GM18907 (cell line): ENCODE measurements at regions not wholly inside any gene's neighbourhood (a gene's known extent, or its start where the extent isn't known, plus 50 kb on each side); places are given as distances from the start of the nearest gene placed in this dataset.

Experiments used
- ATAC-seq: cut with Tn5 transposase; IDR thresholded peaks from one replicate; pipeline ENCODE4 v1.9.1; 2021; ENCODE audit warnings: mild to moderate bottlenecking, moderate library complexity; ENCODE audit not compliant: unreplicated experiment

DNA sequence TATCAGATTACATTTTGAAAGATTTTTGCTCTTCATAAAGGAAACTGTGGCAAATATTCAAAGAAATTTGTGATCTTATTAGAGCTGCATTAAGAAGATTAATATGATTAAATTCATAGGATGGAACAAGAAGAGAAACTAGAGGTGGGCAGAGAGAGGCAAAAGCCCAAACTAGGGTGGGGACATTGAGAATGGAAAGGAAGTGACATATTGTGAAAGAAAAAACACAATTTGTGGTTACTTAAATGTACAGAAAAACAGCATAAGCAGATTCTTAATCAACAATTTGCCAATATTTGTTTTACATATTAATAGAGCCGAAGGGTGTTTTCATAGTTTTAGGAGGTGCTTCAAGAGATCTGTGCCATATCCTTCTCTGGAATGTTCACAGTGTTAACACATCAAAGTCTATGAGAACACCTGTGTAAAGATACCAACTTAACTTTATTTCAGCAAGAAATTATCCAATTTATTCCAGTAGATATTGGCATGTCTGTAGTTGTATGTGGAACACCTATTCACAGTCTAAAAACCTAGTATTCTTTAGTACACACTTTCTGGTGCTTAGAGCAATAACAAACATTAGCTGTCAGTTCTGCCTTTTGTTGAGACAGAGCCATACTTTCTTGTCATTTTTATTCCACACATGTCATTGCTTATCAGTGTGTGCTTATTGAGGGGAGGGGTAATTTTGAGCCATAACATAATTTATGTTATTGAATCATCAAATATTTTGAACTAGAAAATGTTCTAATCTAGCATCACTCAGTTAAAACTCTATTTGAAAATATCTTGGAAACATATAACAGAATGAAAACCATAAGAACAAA lies 401.5 kb downstream of the PTPRC start:
- ATAC-seq = no peak

DNA sequence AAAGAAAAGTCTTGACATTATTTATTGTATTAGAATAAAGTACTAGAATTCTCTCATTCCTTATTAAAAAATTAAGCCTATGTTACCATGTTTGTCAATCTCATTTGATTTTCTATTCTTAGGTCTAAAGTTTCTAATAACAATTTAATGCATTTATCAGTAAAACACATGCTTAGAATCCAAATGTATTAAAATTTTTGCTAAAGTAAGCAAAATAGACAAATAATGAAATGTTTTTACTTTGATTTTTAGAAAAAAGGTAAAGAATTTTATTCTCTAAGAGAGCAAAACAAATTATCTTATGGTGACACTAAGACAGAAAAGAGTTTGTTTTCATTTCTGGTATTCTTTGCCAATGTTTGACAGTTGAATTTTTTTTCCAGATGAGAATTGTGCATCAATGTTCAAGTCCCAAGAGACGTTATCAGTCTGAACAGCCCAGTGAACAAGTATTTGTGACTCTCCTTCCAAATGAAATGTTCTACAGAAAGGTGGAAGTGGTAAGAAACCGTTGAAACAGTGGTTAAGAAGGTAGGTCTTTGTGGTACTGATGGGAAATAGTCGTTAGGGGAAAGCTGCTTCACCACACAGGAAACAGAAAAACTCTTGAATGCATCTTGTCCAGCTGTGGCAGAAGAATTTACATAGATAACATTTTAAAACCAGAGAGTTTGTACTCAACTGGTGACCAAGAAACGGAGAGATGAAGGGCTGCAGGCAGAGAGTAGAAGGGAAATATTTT lies 402.5 kb downstream of the PTPRC start:
- ATAC-seq = peak; percentile 94

DNA sequence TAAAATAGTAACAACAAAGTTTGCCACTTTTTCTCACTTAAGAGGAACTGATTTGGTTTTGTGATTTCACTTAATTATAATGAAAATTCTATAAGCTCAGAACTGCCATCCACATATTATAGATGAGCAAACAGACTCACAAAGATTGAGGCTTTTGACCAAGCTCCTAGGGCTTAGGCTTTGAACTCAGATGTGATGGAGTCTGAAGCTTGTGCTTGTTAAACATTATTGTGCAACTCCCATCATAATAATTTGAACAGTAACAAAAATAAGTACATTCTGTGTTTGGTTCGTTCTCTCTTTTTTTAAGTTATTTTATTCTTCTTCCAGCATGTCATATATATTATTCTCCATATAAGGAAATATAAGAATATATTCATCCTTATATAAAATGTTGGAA lies 403.4 kb downstream of the PTPRC start:
- no peak for ATAC-seq

DNA sequence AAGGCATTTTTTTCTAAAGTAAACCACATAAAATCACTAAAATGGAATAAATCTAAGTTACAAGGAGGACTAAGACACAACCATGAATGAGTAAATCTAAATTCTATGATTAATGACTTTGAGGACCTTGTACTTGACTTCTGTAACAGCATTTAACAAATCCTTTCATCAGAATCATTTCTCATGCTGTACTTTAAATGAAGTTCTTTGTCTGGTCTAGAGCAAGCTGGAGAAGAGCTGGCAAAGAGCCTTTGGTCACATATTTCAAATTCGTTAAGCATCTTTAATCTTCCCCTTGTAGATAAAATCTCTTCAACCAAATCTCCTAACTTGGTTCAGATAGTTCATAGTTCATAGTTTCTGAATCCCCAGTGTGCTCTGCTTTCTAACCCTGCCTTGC lies 405.4 kb downstream of the PTPRC start:
- ATAC-seq = no peak

DNA sequence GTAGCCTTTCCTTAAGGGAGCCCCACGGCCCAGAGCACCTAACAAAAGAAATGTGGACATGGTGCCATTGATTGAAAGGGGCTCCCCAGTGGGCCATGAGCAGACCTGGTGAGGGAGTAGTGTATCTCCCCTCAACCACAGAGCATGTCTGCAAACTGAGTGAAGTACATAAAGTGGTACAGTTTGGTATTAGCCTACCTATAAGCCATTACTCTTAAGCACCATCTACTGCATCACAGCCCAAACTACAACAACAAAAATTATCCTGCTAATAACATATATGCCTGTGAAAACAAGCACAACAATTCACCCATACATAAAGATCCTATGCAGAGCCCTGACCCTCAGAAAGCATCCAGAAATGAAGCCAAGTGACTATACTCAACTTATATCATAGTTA lies 407.8 kb downstream of the PTPRC start:
- ATAC-seq = no peak

DNA sequence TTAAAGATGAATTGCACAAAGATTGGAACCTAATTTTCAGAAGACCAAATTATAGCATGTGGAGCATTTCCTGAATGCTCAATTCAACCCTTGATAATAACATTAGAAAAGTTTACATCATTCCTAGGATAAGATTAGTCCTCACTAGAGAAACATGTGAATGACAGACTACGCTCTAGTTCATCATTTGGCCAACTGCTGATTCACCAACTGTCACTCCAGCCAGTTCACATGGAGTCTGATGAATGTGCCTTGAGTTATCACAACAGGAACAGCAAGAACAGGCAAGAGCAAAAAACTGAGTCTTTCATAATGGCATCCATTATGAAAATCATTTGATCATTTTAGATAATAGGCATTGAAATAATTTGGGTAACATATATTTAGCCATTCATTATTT lies 415.9 kb downstream of the PTPRC start:
- no peak for ATAC-seq

DNA sequence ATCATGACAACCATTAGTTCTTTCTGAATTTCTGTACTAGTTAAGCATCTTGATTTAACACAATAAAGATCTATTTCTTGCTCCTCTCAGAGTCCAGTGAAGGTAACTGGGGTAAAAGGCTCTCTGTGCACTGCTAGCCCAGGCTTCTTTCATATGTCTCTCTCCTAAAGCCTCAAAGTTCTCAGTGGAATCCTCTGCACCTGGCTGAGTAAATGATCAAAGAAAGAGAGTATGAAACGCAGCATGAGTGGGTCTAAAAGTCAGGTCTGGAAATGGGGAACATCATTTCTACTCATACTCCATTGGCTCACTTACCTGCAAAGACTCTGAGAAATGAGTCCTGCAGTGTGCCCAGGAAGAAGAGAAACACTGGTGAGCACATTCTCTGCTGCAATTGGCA lies 418.5 kb downstream of the PTPRC start:
- ATAC-seq = no peak

DNA sequence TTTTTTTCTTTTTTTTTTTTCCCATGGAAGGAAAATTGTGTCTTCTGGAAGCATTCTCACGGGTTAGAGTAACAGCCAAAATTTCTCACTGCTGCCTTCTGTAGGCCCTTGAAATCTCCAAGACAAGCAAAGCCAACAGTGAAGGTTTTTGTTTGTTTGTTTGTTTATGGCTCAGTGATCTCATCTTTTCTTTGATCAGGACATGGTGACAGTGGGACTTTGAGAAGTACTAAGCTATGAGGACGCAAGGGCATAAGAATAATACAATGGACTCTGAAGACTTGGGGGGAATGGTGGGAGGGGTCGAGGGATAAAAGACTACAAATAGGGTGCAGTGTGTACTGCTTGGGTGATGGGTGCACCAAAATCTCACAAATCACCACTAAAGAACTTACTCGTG lies 419.4 kb downstream of the PTPRC start:
- ATAC-seq = no peak

DNA sequence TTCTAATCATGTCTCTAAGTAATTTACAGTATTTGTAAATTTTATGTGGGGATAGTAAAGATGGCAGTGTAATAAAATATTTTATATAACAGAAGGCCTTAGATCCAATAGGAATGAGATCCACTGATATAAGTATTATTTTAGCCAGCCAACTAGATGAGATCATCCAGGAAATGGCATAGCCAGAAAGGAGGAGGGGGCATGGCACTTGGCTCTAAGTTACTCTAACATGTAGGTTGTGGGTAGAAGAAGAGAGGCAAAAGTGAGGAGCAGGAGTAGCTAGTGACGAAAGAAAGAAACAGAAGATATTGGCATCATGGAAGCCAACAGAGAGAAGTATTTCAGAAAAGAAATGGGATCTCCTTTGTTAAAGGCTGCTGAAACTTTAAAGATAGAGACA lies 426.1 kb downstream of the PTPRC start:
- ATAC-seq = no peak

DNA sequence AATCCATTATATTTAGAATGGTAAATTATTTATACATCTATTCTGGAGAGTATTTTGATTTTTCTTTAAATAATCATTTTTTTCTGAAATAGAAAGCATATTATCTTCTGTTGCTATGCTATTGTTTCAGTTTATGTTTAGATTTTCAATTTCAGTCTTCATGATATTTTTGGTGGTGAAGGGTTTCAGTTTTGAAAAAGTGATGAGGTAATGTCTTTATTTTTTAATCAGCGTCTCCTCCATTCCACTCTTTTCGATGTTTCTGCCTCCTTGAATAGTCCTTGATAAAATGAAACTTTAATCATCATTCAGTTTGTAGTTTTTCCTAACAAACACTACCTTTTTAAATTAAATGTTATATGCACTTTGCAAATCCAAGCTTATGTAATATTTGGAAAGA lies 428.6 kb downstream of the PTPRC start:
- peak; percentile 76 for ATAC-seq

DNA sequence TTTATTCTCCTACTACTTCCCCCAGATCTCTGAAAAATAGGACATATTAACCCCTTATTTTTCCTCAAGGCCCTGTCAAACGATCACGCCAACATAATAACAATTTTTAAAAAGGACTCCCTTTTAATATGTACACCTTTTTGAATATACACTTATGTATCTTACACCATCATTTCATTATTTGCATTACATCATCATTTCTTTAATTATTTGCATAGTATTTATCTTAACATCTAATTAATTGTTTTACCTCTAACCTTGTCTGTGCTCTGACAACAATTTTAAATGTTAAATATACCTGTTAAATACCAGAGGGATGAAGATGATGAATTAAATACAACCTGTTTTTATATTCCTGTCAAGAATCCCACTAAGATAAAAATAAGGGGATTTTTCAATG lies 432.2 kb downstream of the PTPRC start:
- ATAC-seq = no peak

DNA sequence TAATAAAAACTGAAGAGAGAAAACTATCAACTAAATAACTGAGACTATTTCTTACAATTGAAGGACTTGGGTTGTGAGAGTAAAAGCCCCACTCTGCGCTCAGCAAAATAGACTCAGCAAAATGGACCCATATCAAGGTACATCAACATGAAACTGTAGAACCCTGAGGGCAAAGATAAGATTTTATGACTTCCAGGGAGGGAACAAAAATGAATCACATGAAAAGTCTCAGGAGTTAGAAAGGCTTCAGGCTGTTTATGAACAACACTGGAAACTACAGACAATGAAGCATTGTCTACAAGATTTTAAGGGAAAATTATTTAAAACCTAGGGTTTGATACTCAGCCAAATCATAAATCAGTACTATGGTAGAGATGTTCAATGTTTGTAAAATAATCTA lies 434.3 kb downstream of the PTPRC start:
- ATAC-seq = no peak

DNA sequence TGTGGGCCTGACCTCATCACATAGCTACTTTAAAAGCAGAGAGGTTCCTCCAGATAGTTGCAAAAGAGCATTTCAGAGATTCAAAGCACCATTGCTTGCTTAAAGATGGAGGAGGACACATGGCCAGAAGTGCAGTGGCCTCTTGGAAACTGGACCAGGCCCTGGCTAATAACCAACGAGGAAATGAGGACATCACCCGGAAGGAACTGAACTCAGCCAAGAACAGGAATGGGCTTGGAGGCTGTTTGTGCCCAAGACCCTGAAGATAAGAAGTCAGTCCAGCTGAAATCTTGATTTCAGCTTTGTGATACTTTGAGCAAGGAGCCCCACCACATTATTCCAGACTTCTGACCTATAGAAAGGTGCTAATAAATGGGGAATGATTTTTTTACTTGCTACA lies 437.0 kb downstream of the PTPRC start:
- ATAC-seq = no peak

DNA sequence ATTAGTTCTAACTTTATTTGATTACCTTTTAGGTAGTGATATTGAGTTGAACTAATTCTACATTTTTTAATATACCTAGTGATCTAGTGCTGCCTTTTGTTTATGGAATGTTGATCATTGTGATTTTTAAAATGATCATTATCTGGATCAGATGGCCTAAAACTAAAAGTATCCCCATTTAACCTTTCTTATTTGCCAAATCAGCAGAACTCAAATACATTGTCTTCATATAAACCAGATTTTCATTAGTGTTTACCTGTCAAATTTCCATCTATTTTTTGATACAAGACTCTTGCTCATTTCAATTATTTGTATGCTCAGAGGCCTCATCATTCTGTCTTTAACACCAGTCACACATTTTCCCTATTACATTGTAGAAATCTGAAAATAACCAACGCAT lies 441.2 kb downstream of the PTPRC start:
- no peak for ATAC-seq

DNA sequence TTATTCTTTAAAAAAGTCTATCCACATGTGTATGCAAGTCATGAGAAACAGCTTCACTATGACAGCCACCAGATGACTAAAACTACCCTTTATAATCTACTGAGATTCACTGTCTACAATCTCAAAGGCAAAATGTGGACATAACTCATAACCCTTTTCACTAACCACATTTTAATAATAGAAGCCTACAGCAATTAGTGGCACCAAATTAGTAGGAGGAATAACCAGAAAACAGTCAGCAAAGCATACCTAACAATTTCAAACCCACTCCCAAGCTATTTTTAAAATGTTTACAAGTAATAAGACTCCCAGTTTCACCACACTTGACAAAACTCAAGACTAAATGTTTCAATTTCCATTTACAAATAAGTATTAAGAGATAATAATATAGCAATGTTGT lies 442.9 kb downstream of the PTPRC start:
- peak; percentile 58 for ATAC-seq

DNA sequence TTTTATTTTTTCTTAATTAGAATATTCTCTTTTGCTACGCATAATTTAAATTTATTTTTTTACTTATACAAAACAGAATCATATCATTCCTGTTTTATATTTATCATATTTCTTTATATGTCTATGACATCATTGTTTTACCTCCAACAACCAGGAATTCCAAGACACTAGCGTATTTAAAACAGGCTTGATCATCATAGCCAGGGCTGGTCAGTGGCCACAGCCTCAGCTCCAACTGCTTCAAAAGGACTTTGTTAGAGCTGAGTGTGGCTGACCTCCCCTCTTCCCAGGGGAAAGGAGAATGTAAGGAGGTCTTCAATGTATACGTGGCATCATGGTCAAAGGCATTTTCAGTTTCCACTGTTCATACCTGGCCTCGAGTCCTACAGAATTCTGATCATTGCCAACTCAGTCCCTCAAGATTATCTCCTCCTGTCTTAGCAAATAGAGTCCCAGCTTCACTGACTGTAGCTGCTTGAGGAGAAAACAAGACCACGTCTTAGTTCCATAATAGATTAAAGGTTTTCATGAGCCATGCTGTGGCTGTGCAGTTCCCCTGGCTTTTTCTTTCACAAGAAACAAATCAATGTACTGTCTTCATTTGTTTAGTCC lies 444.0 kb downstream of the PTPRC start:
- ATAC-seq = no peak

DNA sequence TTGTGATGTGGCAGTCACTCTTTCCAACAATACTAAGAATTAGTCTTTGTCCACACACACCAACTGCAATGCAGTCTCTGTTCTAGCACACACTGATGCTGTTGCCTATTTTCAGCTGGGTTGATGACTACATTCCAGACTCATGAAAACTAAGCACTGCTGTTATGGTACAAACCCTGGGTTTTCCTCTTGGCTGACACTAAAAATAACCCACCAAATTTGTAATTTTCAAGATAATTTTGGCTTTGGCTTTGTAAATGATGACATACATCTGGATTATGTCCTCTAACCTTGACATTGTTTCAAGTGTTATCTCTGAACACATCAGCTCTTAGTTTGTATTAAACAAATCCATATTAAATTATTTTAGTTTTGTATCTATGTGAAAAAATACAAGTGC lies 444.8 kb downstream of the PTPRC start:
- ATAC-seq = no peak

DNA sequence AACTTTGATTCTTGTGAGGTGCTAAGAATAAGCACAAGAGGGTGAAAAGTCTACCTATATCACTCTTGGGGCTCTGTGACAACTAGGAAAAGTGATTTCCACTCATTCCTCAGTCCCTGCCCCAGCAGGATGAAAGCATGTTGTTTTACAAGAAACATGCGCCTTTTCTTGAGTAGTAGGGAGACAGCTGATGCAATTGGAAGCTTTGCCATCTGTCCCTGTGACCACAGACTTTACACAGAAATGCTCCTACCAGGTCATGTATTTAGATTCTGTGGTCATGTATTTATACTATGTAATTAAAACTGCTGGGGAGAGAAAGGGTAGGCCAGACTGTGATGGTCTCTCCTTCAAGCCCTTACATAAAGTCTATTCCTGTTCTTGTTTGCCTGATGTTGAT lies 445.5 kb downstream of the PTPRC start:
- ATAC-seq = no peak

DNA sequence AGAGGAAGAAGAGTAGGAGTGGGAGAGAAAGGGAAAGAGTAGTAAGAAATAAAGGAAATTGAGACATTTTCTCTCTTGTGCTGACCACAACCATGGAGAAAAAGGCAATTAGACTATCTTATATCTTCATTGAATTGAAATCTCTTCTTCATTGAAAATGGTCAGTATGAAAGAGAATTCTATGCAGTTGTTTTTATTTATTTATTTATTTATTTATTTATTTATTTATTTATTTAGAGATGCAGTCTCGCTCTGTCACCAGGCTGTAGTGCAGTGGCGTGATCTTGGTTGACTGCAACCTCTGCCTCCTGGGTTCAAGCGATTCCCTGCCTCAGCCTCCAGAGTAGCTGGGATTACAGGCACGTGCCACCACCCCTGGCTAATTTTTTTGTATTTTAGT lies 447.1 kb downstream of the PTPRC start:
- no peak for ATAC-seq

DNA sequence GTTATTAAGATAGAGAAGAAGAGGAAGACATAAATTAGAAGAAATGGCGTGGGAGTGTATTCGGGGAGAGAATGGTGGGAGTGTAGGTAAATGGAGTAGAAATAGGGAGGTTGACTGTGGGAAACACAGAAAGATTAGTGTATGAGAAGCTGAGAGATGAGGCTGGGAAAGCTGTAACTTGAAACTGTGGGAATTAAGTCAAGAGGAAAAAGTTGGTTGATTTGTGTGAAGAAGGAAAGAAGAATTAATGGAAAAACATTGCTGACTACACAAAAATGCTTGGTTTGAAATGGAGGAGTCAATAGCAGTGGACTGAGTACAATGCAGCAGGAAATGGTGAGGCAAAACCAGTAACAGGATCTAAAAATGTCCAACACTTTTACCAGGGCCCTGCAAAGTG lies 448.3 kb downstream of the PTPRC start:
- no peak for ATAC-seq

DNA sequence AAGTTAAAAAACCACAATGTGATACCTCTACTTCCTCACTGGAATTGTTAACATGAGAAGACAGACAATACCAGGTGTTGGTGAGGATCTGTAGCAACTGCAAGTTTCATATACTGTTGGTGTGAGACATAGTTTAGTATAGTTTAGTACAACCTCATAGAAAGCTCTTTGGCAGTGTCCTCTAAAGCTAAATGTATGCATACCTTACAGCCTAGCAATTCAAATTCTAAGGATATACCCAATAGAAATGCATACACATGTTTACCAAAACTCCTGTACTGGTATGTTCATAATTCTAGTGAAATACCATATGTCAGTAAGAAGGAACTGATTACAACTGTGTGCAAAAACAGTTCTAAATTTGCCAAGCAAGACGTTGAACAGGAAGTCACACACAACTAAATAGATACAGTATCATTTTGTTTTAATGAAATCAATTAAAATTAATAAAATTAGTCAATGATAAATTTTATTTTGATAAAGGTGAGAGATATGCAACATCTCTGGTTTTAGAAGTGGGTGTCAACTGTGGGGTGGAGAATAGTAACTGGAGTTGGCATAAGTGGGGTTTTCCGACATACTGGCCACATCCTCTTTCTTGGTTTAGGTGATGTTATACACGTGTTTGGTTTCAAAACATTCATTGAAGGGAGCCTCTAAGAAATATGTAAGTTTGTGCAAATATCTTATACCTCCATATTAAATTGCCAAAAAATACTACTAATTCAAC lies 450.7 kb downstream of the PTPRC start:
- ATAC-seq = peak; percentile 95
